NCI-H460 (cell line): ENCODE measurements at regions not wholly inside any gene's neighbourhood (a gene's known extent, or its start where the extent isn't known, plus 50 kb on each side); places are given as distances from the start of the nearest gene placed in this dataset.
"Not testable (repeated sequence)": the region's sequence is repeated elsewhere in the genome, so short reads cannot be mapped to it uniquely, and the experiment has no call there.

Experiments used
- DNase-seq: peaks from one replicate; pipeline ENCODE4 v3.0.0-alpha.2; 2016; ENCODE audit warnings: low read depth; ENCODE audit errors: extremely low read depth

GRCh38 chr12:75812271-75813018, 219.1 kb downstream of the PHLDA1 start:
- DNase-seq, result no peak

GRCh38 chr12:75809746-75810145, 221.8 kb downstream of the PHLDA1 start:
- no peak for DNase-seq

GRCh38 chr12:75807494-75807893, 224.1 kb downstream of the PHLDA1 start:
- no peak for DNase-seq

- no peak for DNase-seq
Observed at GRCh38 chr12:75805905-75806304, 225.7 kb downstream of the PHLDA1 start.

GRCh38 chr12:75805320-75805719, 226.3 kb downstream of the PHLDA1 start:
- no peak for DNase-seq

- DNase-seq, result no peak
Observed at GRCh38 chr12:75798136-75798926, 233.2 kb downstream of the PHLDA1 start.

GRCh38 chr12:75795125-75795524, 236.5 kb downstream of the PHLDA1 start:
- no peak for DNase-seq

- DNase-seq, result no peak
Observed at GRCh38 chr12:75792687-75793086, 238.9 kb downstream of the PHLDA1 start.

- DNase-seq, result no peak
Observed at GRCh38 chr12:75790219-75790618, 241.4 kb downstream of the PHLDA1 start.

- not testable (repeated sequence) for DNase-seq
Observed at GRCh38 chr12:75787146-75787545, 244.4 kb downstream of the PHLDA1 start.

GRCh38 chr12:75786070-75786469, 245.5 kb downstream of the PHLDA1 start:
- DNase-seq, result no peak

GRCh38 chr12:75784591-75784990, 247.0 kb downstream of the PHLDA1 start:
- DNase-seq, result no peak

- no peak for DNase-seq
Observed at GRCh38 chr12:75783093-75783877, 248.3 kb downstream of the PHLDA1 start.

- no peak for DNase-seq
Observed at GRCh38 chr12:75782069-75782581, 249.5 kb downstream of the PHLDA1 start.

- peak; percentile 7 for DNase-seq
Observed at GRCh38 chr12:75781532-75782046, 250.0 kb downstream of the PHLDA1 start.

GRCh38 chr12:75779891-75780496, 251.6 kb downstream of the PHLDA1 start:
- DNase-seq, result no peak

GRCh38 chr12:75774261-75775052, 257.1 kb downstream of the PHLDA1 start:
- DNase-seq, result no peak

GRCh38 chr12:75773377-75773776, 258.2 kb downstream of the PHLDA1 start:
- no peak for DNase-seq

GRCh38 chr12:75771023-75771422, 259.6 kb upstream of the KRR1 start:
- no peak for DNase-seq

GRCh38 chr12:75767957-75768356, 256.5 kb upstream of the KRR1 start:
- no peak for DNase-seq
